WTC11 (cell line): ENCODE measurements at regions not wholly inside any gene's neighbourhood (a gene's known extent, or its start where the extent isn't known, plus 50 kb on each side); places are given as distances from the start of the nearest gene placed in this dataset.

Experiments used
- CTCF ChIP-seq: fragments of 200-600 bp; IDR thresholded peaks from 2 replicates; pipeline ENCODE4 v1.8.0; 2022; ENCODE audit warnings: antibody characterized with exemption
- E2F1 ChIP-seq: sonication (generic); formaldehyde crosslinking; IDR thresholded peaks from 2 replicates; pipeline ENCODE4 v1.8.0; 2022; ENCODE audit warnings: mild to moderate bottlenecking, missing genetic modification reagents
- E2F5 ChIP-seq: sonication (generic); formaldehyde crosslinking; IDR thresholded peaks from 2 replicates; pipeline ENCODE4 v1.8.1; 2022; ENCODE audit warnings: mild to moderate bottlenecking, moderate library complexity, missing genetic modification reagents
- FOXJ3 ChIP-seq: sonication (generic); formaldehyde crosslinking; IDR thresholded peaks from 2 replicates; pipeline ENCODE4 v1.9.0; 2021; ENCODE audit warnings: missing genetic modification reagents, mild to moderate bottlenecking, borderline replicate concordance
- JAZF1 ChIP-seq: fragments of 250-450 bp; sonication (Bioruptor Pico); IDR thresholded peaks from 2 replicates; pipeline ENCODE4 v1.9.0; 2021; ENCODE audit warnings: moderate library complexity, mild to moderate bottlenecking, inconsistent platforms
- SP1 ChIP-seq: sonication (generic); formaldehyde crosslinking; conservative IDR thresholded peaks from 2 replicates; pipeline ENCODE4 v1.8.1; 2022; ENCODE audit warnings: missing genetic modification reagents
- TCF7 ChIP-seq: sonication (generic); formaldehyde crosslinking; IDR thresholded peaks from 2 replicates; pipeline ENCODE4 v1.8.0; 2022; ENCODE audit warnings: mild to moderate bottlenecking, low read depth, missing genetic modification reagents, moderate library complexity
- TEAD4 ChIP-seq: sonication (generic); formaldehyde crosslinking; IDR thresholded peaks from 2 replicates; pipeline ENCODE4 v1.8.0; 2022; ENCODE audit warnings: mild to moderate bottlenecking, missing genetic modification reagents
- ZBTB21 ChIP-seq: sonication (generic); formaldehyde crosslinking; IDR thresholded peaks from 2 replicates; pipeline ENCODE4 v1.8.1; 2023; ENCODE audit warnings: mild to moderate bottlenecking, missing genetic modification reagents, borderline replicate concordance
- ZNF121 ChIP-seq: sonication (generic); formaldehyde crosslinking; IDR thresholded peaks from 2 replicates; pipeline ENCODE4 v1.8.0; 2023; ENCODE audit warnings: missing genetic modification reagents
- ZNF423 ChIP-seq: fragments of 250-450 bp; sonication (Bioruptor Pico); IDR thresholded peaks from 2 replicates; pipeline ENCODE4 v2.1.2; 2022; ENCODE audit warnings: mild to moderate bottlenecking, moderate library complexity

- no peak for TF ChIP-seq CTCF
- TF ChIP-seq TCF7 (CRISPR knock-in tag), result no peak
- TF ChIP-seq FOXJ3 (CRISPR knock-in tag), result no peak
- no peak for TF ChIP-seq ZNF423 (CRISPR knock-in tag)
- no peak for TF ChIP-seq ZNF121 (CRISPR knock-in tag)
- TF ChIP-seq ZBTB21 (CRISPR knock-in tag), result no peak
- TF ChIP-seq E2F5 (CRISPR knock-in tag), result no peak
- no peak for TF ChIP-seq TEAD4 (CRISPR knock-in tag)
- TF ChIP-seq JAZF1 (CRISPR knock-in tag), result no peak
- TF ChIP-seq E2F1, result no peak
- no peak for TF ChIP-seq SP1
These were observed 55.0 kb downstream of the TMEM30B start for GRCh38 chr14:61226015-61226654.
